Natural killer cell treated with Interleukin-12 subunit alpha and Interleukin-12 subunit beta and Interleukin-15 and Interleukin-18, amount 100 ng/mL, for 72 hours (primary cell): ENCODE measurements at regions not wholly inside any gene's neighbourhood (a gene's known extent, or its start where the extent isn't known, plus 50 kb on each side); places are given as distances from the start of the nearest gene placed in this dataset.

Experiments used
- ATAC-seq, 2 donors: fragments of 150-1000 bp; cut with Tn5 transposase in 1 of 2; sonication (Bioruptor Pico), chemical (Tn5 transposase) in 1 of 2; 2 replicates each; pipeline ENCODE4 v1.10.0; 2021
- DNase-seq: peaks from one replicate; pipeline ENCODE4 v3.0.0; 2022; ENCODE audit warnings: low spot score
- H3K27ac Mint-ChIP-seq, 2 donors: 1 replicate in 1 of 2; 2 replicates in 1 of 2; pipeline ENCODE4 v1.8.0; 2022; ENCODE audit warnings: mixed read lengths in 2 of 2, mild to moderate bottlenecking in 1 of 2, moderate library complexity in 1 of 2
- H3K27me3 Mint-ChIP-seq, 2 donors: 1 replicate in 1 of 2; 2 replicates in 1 of 2; pipeline ENCODE4 v1.8.0; 2022; ENCODE audit warnings: mixed read lengths in 2 of 2
- H3K36me3 Mint-ChIP-seq: one replicate; pipeline ENCODE4 v1.8.0; 2022; ENCODE audit warnings: mixed read lengths
- H3K4me1 Mint-ChIP-seq, 2 donors: 1 replicate in 1 of 2; 2 replicates in 1 of 2; pipeline ENCODE4 v1.8.0; 2022; ENCODE audit warnings: low read depth in 2 of 2, mixed read lengths in 2 of 2, mild to moderate bottlenecking in 1 of 2
- H3K4me3 Mint-ChIP-seq: one replicate; pipeline ENCODE4 v1.8.0; 2022; ENCODE audit warnings: mixed read lengths
- H3K9me3 Mint-ChIP-seq: 2 replicates; pipeline ENCODE4 v1.8.0; 2022; ENCODE audit warnings: mixed read lengths

DNA sequence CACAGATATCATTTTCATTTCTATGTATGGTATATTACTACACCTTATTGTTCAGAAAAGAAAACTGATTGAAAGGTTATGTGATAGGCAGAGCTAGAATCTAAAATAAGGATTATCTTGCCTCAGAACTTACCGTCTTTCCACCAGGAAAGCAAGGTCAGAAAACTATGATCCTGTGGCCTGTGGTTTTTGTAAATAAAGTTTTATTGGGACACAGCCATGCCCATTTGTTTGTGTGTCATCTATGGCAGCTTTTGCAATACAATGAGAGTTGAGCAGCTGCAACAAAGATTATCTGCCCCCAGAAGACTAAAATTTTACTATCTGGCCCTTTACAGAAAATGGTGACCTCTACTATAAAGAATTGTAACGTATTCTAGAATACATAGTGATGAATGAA lies 314.7 kb upstream of the SLCO3A1 start:
- no peaks in the 10 kb centered on the region for H3K9me3 Mint-ChIP-seq

DNA sequence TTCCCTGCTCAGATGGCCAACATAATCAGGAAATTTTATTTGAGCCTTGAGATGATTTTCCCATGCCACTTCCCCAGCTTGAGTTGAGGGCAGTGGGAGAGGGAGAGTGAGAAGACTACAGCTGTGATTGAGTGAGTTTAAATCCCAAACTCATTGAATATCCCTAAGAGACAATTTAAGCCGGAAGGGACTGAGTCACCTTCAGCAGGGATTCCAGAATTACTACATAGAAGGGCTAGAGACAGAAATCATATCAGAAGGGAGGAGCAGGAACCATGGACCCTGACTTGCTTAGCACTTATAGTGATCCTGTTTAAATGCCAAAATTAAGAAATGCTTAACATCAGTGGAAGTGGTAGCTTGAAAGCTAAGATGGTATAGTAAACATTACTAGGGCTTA lies 312.2 kb upstream of the SLCO3A1 start:
- Mint-ChIP-seq H3K27me3 (peaks cover 21 to 32% of the 10 kb centered on the region in 2 donors), H3K4me1 (no peaks in the 10 kb centered on the region), H3K27ac (no peak overlapping the region), H3K36me3 (no peaks in the 10 kb centered on the region), H3K9me3 (no peaks in the 10 kb centered on the region), H3K4me3 (no peak overlapping the region)
- no peak for DNase-seq
- ATAC-seq = no peak

More for the DNA sequence above, 314.7 kb upstream of the SLCO3A1 start:
- no peak for DNase-seq
- peaks cover 16 to 22% of the 10 kb centered on the region in 2 donors for H3K27me3 Mint-ChIP-seq
- H3K4me3 Mint-ChIP-seq = no peak overlapping the region
- H3K36me3 Mint-ChIP-seq = no peaks in the 10 kb centered on the region
- no peak overlapping the region for H3K27ac Mint-ChIP-seq
- no peaks in the 10 kb centered on the region for H3K4me1 Mint-ChIP-seq
- no peak for ATAC-seq

DNA sequence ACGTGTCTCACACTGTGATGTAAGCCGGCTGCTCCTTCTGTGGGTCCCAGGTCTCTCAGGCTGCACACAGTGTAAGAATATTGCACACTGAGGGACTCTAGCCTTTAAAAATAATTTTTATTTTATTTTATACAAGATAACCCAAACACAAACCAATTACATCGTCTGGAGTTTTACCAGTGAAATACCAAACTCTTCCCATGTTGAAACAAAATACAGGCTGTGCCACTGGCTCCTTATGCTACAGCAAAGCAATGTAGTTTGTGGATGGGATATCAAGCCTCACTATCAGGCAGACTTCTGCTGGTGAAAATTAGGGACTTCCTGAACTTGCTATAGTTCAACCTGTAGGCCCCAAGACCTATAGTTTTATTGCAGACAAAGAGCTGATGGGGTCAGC lies 311.3 kb upstream of the SLCO3A1 start:
- ATAC-seq (no peak), DNase-seq (no peak)
- Mint-ChIP-seq H3K27me3 (peaks cover 22 to 32% of the 10 kb centered on the region in 2 donors), H3K36me3 (no peaks in the 10 kb centered on the region), H3K4me3 (no peak overlapping the region), H3K4me1 (no peaks in the 10 kb centered on the region), H3K9me3 (no peaks in the 10 kb centered on the region), H3K27ac (no peak overlapping the region)

DNA sequence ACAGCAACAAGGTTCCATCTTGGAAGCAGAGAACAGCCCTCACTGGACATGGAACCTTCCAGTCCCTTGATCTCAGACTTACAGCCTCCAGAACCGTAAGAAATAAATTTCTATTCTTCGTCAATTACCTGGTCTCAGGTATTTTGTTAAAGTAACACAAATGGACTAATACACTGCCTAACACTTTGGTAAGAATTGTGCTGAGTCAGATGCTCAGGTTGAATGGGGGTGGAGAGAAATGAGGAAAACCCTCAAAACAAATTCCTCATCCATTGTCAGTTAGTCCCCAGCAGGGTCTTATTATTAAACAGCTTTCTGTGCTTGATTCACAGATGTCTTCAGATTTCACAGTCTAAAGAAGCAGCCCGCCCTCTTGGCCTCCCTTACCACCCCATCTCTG lies 306.2 kb upstream of the SLCO3A1 start:
- DNase-seq (no peak), ATAC-seq (no peak)
- Mint-ChIP-seq H3K27me3 (peaks cover 14 to 18% of the 10 kb centered on the region in 2 donors), H3K4me1 (no peaks in the 10 kb centered on the region), H3K27ac (no peak overlapping the region), H3K36me3 (no peaks in the 10 kb centered on the region), H3K9me3 (no peaks in the 10 kb centered on the region), H3K4me3 (no peak overlapping the region)

DNA sequence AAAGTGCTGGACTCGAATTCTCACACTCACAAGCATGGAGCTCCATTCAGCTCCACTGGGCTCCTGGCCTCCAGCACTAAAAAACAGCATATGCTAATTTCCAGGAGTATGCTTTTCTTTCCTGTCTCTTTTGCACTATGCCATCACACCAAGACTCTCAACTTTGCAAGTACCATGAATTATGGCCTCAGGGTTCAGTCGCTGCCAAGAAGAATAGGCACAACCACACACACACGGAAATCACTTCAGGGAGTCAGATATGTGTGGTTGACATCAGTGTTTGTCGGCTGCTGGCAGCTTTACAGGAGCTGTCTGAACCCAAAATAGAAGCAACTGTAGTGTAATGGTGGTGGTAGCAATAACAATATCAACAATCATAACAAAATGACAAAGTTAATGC lies 305.0 kb upstream of the SLCO3A1 start:
- Mint-ChIP-seq H3K9me3 (no peaks in the 10 kb centered on the region), H3K4me3 (no peak overlapping the region), H3K36me3 (no peaks in the 10 kb centered on the region), H3K27ac (no peak overlapping the region), H3K27me3 (peaks cover 9 to 13% of the 10 kb centered on the region in 2 donors), H3K4me1 (no peaks in the 10 kb centered on the region)
- no peak for ATAC-seq
- no peak for DNase-seq

DNA sequence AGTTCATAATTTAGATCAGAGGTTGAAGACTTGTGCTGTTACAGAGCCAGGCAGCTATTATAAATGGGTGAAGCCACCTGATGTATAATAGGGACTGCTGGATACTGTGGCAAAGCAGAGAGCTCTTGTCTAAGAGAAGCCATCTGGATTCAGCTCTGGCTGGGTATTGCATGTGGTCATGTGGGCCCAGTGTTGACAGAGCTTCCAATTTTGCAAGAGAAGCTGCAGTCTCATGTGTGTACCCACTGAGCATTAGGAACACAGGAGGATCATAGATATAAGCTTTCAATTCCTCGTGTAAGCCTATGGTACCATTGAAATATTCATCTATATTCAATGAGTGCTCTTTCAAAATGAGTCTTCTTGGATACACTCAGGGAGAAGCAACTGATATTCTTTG lies 303.9 kb upstream of the SLCO3A1 start:
- Mint-ChIP-seq H3K27me3 (peaks cover 5 to 10% of the 10 kb centered on the region in 2 donors), H3K27ac (no peak overlapping the region), H3K4me1 (no peaks in the 10 kb centered on the region), H3K36me3 (no peaks in the 10 kb centered on the region), H3K4me3 (no peak overlapping the region), H3K9me3 (no peaks in the 10 kb centered on the region)
- no peak for ATAC-seq
- DNase-seq = no peak

DNA sequence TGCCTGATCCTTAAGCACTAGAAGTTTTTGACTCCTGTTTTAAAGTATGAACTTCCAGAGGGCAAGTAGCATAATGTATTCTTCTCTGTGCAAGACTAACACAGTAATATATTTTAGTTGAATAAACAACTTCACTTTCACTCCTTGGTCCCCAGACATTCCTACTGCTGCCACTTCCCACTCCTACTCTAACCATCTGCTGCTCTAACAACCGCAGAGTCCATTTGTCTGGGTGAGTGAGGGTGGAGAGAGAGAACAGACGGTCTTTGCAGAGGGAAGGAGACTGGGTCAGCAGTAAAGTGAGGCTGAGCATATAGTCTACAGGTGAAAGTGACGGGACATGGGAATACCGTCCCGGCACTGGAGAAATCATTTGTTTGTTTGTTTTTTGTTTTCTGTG lies 301.0 kb upstream of the SLCO3A1 start:
- no peaks in the 10 kb centered on the region for H3K4me1 Mint-ChIP-seq

DNA sequence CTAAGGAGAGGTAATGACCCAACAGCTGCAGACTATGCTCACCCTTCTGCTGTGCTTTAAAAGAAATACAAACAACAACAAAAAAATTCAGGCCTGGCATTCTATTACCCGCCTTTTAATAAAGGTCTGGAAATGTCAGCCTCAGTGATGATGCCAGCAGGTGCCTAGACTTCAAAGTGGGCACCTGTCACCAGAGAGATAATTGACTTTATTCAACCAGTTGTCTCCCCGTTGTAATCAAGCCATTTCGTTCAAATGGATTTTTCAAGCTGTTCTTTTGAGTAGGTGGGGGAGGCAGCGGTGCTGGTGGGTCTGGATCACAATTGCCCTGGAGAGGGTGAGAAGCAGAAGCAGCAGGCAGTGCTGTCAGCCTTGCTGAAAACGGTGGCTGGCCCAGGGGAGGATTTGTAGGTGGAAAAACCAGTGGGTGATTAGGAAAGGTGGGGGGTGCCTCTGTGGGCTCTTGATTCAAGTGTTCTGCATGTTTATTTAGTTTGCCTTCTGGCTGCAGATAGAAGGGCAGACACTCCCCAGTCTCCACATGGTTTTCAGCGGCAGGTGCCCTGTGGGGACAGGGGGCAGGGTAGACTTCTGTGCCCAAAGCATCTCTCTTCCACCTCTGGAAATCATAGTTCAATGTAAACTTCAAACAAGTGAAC lies 300.2 kb upstream of the SLCO3A1 start:
- H3K27me3 Mint-ChIP-seq = peaks cover 0 to 3% of the 10 kb centered on the region in 2 donors
- DNase-seq (no peak), ATAC-seq (no peak)
- no peaks in the 10 kb centered on the region for H3K36me3 Mint-ChIP-seq
- no peaks in the 10 kb centered on the region for H3K9me3 Mint-ChIP-seq
- H3K27ac Mint-ChIP-seq = no peak overlapping the region
- no peak overlapping the region for H3K4me3 Mint-ChIP-seq
- no peaks in the 10 kb centered on the region for H3K4me1 Mint-ChIP-seq

More for the DNA sequence above, 301.0 kb upstream of the SLCO3A1 start:
- DNase-seq (no peak), ATAC-seq (no peak)
- no peak overlapping the region for H3K4me3 Mint-ChIP-seq
- no peaks in the 10 kb centered on the region for H3K9me3 Mint-ChIP-seq
- peaks cover 0 to 3% of the 10 kb centered on the region in 2 donors for H3K27me3 Mint-ChIP-seq
- no peak overlapping the region for H3K27ac Mint-ChIP-seq
- H3K36me3 Mint-ChIP-seq = no peaks in the 10 kb centered on the region

DNA sequence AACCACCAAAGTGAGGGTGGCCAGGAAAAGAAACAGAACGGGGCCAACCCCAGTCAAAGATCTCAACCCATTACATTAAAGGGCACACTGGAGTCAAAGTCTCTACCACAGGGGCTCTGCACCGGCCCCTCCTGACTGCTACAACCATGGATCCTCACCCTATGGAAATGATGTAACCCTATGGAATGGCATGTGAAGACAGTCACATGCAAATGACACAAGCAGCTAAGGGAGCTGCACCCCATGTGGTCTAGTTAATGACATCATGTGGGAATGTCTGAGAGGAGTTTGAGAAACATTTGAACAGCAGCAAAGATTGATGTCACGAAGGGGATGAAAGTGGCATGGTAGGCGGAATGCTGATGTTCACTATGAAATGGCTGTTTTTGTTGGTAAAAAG lies 298.2 kb upstream of the SLCO3A1 start:
- no peaks in the 10 kb centered on the region for H3K4me1 Mint-ChIP-seq
- ATAC-seq (no peak), DNase-seq (no peak)
- H3K36me3 Mint-ChIP-seq = no peaks in the 10 kb centered on the region
- peaks cover 3 to 5% of the 10 kb centered on the region in 2 donors for H3K27me3 Mint-ChIP-seq
- no peaks in the 10 kb centered on the region for H3K9me3 Mint-ChIP-seq
- no peak overlapping the region for H3K4me3 Mint-ChIP-seq
- H3K27ac Mint-ChIP-seq = no peak overlapping the region

DNA sequence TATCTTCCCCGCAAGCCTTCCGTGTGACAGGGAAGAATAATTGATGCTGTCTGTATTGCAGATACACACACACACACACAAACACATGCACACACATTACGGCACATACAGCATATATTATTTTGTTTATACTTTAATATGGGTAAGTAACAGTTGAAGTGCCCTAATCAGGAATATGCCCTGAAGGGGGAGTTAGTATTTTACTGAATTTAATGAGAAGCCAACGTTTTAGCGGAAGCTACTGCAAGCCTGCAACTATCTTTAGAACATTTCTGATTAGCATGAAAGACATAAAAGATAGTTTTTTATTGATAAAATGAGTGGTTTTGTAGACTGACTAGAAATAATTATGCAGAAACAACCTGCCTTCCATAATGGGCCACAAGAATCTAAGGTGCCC lies 296.6 kb upstream of the SLCO3A1 start:
- Mint-ChIP-seq H3K27me3 (peaks cover 7 to 12% of the 10 kb centered on the region in 2 donors), H3K36me3 (no peaks in the 10 kb centered on the region), H3K27ac (no peak overlapping the region), H3K4me3 (no peak overlapping the region), H3K4me1 (no peaks in the 10 kb centered on the region), H3K9me3 (no peaks in the 10 kb centered on the region)
- ATAC-seq (no peak), DNase-seq (no peak)

DNA sequence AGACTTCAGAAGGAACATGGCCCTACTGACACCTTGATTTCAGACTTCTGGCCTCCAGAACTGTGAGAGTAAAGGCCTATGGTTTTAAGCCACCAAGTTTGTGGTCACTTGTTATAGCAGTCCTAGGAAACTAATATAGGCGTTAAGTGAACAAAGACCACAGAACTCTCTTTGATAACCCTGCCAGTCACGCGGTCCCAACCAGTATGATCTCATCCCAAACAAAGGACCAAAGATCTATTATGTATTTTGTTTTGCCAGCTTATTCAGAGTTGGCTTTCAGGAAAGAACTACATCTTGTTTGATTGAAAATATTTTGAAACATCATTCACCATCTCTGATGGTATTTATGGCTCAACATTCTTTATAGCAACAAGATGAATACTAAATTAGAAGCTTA lies 294.4 kb upstream of the SLCO3A1 start:
- Mint-ChIP-seq H3K4me1 (no peaks in the 10 kb centered on the region), H3K36me3 (no peaks in the 10 kb centered on the region), H3K27ac (no peak overlapping the region), H3K27me3 (peaks cover 15 to 24% of the 10 kb centered on the region in 2 donors), H3K9me3 (no peaks in the 10 kb centered on the region), H3K4me3 (no peak overlapping the region)
- DNase-seq (no peak), ATAC-seq (no peak)

DNA sequence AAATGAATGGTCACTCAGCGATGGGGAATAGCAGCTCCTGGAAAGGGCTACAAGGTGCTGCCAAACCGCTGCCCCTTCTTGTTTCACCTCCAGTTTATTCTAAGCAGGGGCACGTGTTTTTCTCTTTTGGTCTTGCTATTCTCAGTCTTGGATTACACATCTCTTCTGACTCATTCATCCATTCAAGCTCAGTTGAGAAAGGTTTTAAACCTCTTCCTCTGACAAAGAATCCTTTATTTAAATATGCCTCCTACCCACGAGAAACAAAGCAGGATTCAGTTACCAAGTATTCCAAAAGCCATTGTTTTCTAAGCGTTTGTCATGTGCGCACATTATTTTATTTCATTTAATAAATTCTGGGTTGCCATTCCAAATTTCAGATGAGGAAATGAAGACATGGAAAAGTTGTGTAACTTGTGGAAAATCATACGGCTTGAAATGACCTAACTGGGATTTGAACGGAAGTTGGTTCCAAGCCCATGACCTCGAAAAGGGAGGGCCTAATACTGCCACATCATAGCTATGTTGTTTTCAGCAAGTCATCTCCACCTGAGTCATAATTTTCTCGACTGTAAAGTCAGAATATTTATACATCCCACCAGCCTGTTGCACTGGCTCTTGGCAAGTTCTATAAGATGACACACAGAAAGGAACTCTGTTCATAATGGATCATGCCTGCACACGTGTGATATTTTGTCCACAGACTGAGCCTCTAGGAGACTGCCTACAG lies 292.0 kb upstream of the SLCO3A1 start:
- no peaks in the 10 kb centered on the region for H3K4me1 Mint-ChIP-seq
- ATAC-seq (no peak), DNase-seq (no peak)
- no peaks in the 10 kb centered on the region for H3K9me3 Mint-ChIP-seq
- no peak overlapping the region for H3K4me3 Mint-ChIP-seq
- peaks cover 14 to 24% of the 10 kb centered on the region in 2 donors for H3K27me3 Mint-ChIP-seq
- H3K36me3 Mint-ChIP-seq = no peaks in the 10 kb centered on the region
- H3K27ac Mint-ChIP-seq = no peak overlapping the region

DNA sequence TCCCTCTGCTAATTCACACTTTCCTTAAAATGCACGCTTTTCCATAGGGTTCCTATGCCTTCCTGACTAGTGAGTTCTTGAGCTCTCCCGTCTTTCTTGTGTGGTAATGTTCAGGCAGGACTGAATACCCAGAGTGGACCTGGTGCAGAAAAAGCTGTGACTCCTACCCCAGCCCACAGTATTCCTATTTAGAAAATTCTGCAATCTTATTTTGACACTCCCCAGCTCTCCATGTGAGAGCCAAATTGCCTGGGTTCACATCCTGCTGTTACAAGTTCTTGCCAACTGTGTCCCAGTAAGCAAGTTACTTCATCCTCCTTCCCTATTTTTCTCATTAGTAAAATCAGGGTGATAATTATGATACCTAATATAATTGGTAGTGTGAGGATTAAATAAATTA lies 290.8 kb upstream of the SLCO3A1 start:
- Mint-ChIP-seq H3K36me3 (no peaks in the 10 kb centered on the region), H3K4me1 (no peaks in the 10 kb centered on the region), H3K4me3 (no peak overlapping the region), H3K27ac (no peak overlapping the region), H3K9me3 (no peaks in the 10 kb centered on the region), H3K27me3 (peaks cover 16 to 29% of the 10 kb centered on the region in 2 donors)
- DNase-seq (no peak), ATAC-seq (no peak)

DNA sequence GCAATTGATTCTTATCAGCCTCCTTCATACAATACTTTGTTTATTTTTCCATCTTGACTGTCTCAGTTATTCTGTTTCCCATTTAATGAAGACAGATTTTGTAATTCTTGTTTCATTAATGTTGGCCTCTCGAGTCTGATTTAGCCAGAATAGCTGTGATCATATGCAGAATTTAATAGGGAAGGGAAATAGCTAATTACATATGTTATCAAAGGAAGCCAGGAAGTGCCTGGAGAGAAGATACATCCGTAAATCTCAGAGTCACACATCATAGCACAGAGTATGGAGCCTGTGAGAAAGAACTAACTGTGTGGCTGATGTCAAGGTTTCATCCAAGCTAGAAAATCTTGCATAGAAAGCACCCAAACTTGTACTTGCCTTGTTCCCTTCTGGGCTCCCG lies 288.9 kb upstream of the SLCO3A1 start:
- Mint-ChIP-seq H3K4me3 (no peak overlapping the region), H3K4me1 (no peaks in the 10 kb centered on the region), H3K9me3 (no peaks in the 10 kb centered on the region), H3K27ac (no peak overlapping the region), H3K27me3 (peaks cover 23 to 40% of the 10 kb centered on the region in 2 donors), H3K36me3 (no peaks in the 10 kb centered on the region)
- DNase-seq = no peak
- no peak for ATAC-seq
